Spinal cord (tissue), 9 donors: ENCODE measurements at regions not wholly inside any gene's neighbourhood (a gene's known extent, or its start where the extent isn't known, plus 50 kb on each side); places are given as distances from the start of the nearest gene placed in this dataset.

Experiments
- DNase-seq, 6 donors: peaks; one replicate each; pipeline versions ENCODE4 v3.0.0 to v3.0.0-alpha.2; 2013 to 2015; ENCODE audit warnings: low spot score in 6 of 6, low read depth in 4 of 6
- H3K27ac ChIP-seq: one replicate; pipeline ENCODE4 v1.5.1; 2013; ENCODE audit warnings: low read depth, low read length, control low read depth
- H3K27me3 ChIP-seq: one replicate; pipeline ENCODE4 v1.6.1; 2013; ENCODE audit warnings: low read length; ENCODE audit not compliant: control insufficient read depth, insufficient read depth
- H3K36me3 ChIP-seq: one replicate; pipeline ENCODE4 v1.6.1; 2013; ENCODE audit warnings: low read length; ENCODE audit not compliant: control insufficient read depth, insufficient read depth
- H3K4me1 ChIP-seq: one replicate; pipeline ENCODE4 v1.6.1; 2013; ENCODE audit warnings: low read length; ENCODE audit not compliant: control insufficient read depth, insufficient read depth
- H3K4me3 ChIP-seq: one replicate; pipeline ENCODE4 v1.5.1; 2013; ENCODE audit warnings: low read depth, low read length, control low read depth
- H3K9me3 ChIP-seq: one replicate; pipeline ENCODE4 v1.6.1; 2013; ENCODE audit warnings: low read length; ENCODE audit not compliant: control insufficient read depth, insufficient read depth
- WGBS: methylation state at CpG from one replicate; pipeline ENCODE4 v1.1.5; 2013; ENCODE audit warnings: missing lambda C conversion rate; ENCODE audit not compliant: insufficient coverage; 5-methylcytosine and 5-hydroxymethylcytosine counted together
- donor health status: healthy.

GRCh38 chrX:76971393-76972376 lies 475.5 kb upstream of the FGF16 start:
- peak in 2 of 6 donors; percentile 0 to 15 for DNase-seq
- no peaks in the 10 kb centered on the region for H3K36me3 ChIP-seq
- H3K9me3 ChIP-seq: no peaks in the 10 kb centered on the region
- H3K4me3 ChIP-seq: no peak overlapping the region
- WGBS: no CpG with 5 or more reads among the region's 1 CpG
- no peaks in the 10 kb centered on the region for H3K4me1 ChIP-seq
- H3K27me3 ChIP-seq: no peaks in the 10 kb centered on the region
- H3K27ac ChIP-seq: no peak overlapping the region

- Histone ChIP-seq H3K27me3 (no peaks in the 10 kb centered on the region), H3K36me3 (no peaks in the 10 kb centered on the region), H3K4me3 (no peak overlapping the region), H3K27ac (no peak overlapping the region), H3K9me3 (no peaks in the 10 kb centered on the region), H3K4me1 (no peaks in the 10 kb centered on the region)
- DNase-seq: no peak
- 20% methylated on average over 1 of the region's 2 CpGs for WGBS
These were observed 469.7 kb upstream of the FGF16 start for GRCh38 chrX:76977452-76977851.

- Histone ChIP-seq H3K27ac (no peak overlapping the region), H3K36me3 (no peaks in the 10 kb centered on the region), H3K4me3 (no peak overlapping the region), H3K27me3 (no peaks in the 10 kb centered on the region), H3K9me3 (peaks cover 3% of the 10 kb centered on the region), H3K4me1 (no peaks in the 10 kb centered on the region)
- no peak for DNase-seq
- 29% methylated on average over 4 of the region's 4 CpGs for WGBS
These were observed 459.8 kb upstream of the FGF16 start for GRCh38 chrX:76987381-76987780.

- Histone ChIP-seq H3K27me3 (no peaks in the 10 kb centered on the region), H3K27ac (no peak overlapping the region), H3K9me3 (no peaks in the 10 kb centered on the region), H3K4me1 (no peaks in the 10 kb centered on the region), H3K36me3 (peaks cover 4% of the 10 kb centered on the region), H3K4me3 (no peak overlapping the region)
- no peak for DNase-seq
- WGBS: 85% methylated on average over 8 of the region's 9 CpGs
These were observed 450.5 kb upstream of the FGF16 start for GRCh38 chrX:76996641-76997040.

GRCh38 chrX:77003530-77003929 lies 443.7 kb upstream of the FGF16 start:
- Histone ChIP-seq H3K9me3 (no peaks in the 10 kb centered on the region), H3K27me3 (no peaks in the 10 kb centered on the region), H3K4me1 (no peaks in the 10 kb centered on the region), H3K4me3 (no peak overlapping the region), H3K36me3 (no peaks in the 10 kb centered on the region), H3K27ac (no peak overlapping the region)
- no peak for DNase-seq
- WGBS: no CpG with 5 or more reads among the region's 1 CpG

GRCh38 chrX:77003956-77004355 lies 443.2 kb upstream of the FGF16 start:
- Histone ChIP-seq H3K4me3 (no peak overlapping the region), H3K36me3 (no peaks in the 10 kb centered on the region), H3K4me1 (no peaks in the 10 kb centered on the region), H3K9me3 (no peaks in the 10 kb centered on the region), H3K27ac (no peak overlapping the region), H3K27me3 (no peaks in the 10 kb centered on the region)
- no peak for DNase-seq
- WGBS: 71% methylated on average over 3 of the region's 3 CpGs

- 27% methylated on average over 2 of the region's 2 CpGs for WGBS
- Histone ChIP-seq H3K4me3 (no peak overlapping the region), H3K27ac (no peak overlapping the region), H3K27me3 (no peaks in the 10 kb centered on the region), H3K9me3 (no peaks in the 10 kb centered on the region), H3K4me1 (no peaks in the 10 kb centered on the region), H3K36me3 (no peaks in the 10 kb centered on the region)
- DNase-seq: peak in 1 of 6 donors; percentile 1
These were observed 437.5 kb upstream of the FGF16 start for GRCh38 chrX:77009691-77010090.

- no peaks in the 10 kb centered on the region for H3K9me3 ChIP-seq
- no peaks in the 10 kb centered on the region for H3K27me3 ChIP-seq
- 25% methylated on average over 7 of the region's 9 CpGs for WGBS
- peak overlapping the region; percentile 26 for H3K4me3 ChIP-seq
- no peaks in the 10 kb centered on the region for H3K4me1 ChIP-seq
- H3K27ac ChIP-seq: peak overlapping the region; percentile 79
- DNase-seq: peak; percentile 46 to 94 (median 50)
- H3K36me3 ChIP-seq: no peaks in the 10 kb centered on the region
These were observed 432.5 kb upstream of the FGF16 start for GRCh38 chrX:77014377-77015372.

GRCh38 chrX:77017093-77017492 lies 430.1 kb upstream of the FGF16 start:
- H3K27me3 ChIP-seq: no peaks in the 10 kb centered on the region
- H3K4me1 ChIP-seq: no peaks in the 10 kb centered on the region
- H3K36me3 ChIP-seq: no peaks in the 10 kb centered on the region
- H3K9me3 ChIP-seq: no peaks in the 10 kb centered on the region
- DNase-seq: no peak
- 53% methylated on average over 3 of the region's 3 CpGs for WGBS
- no peak overlapping the region for H3K27ac ChIP-seq
- no peak overlapping the region for H3K4me3 ChIP-seq
